NCI-H446 treated with DMSO at 0.1 percent for 48 hours (cell line): ENCODE measurements at regions not wholly inside any gene's neighbourhood (a gene's known extent, or its start where the extent isn't known, plus 50 kb on each side); places are given as distances from the start of the nearest gene placed in this dataset.

Experiments
- DNase-seq: peaks from one replicate; lab custom pipeline; 2025; lab: John Stamatoyannopoulos, UW

- no peak for DNase-seq
These were observed 124.9 kb upstream of the TPK1 start for GRCh38 chr7:144960763-144961162.

- DNase-seq = no peak
These were observed 122.1 kb upstream of the TPK1 start for GRCh38 chr7:144957998-144958397.

GRCh38 chr7:144955422-144955821 is 119.6 kb upstream of the TPK1 start:
- no peak for DNase-seq

- no peak for DNase-seq
These were observed 105.3 kb upstream of the TPK1 start for GRCh38 chr7:144941127-144941526.

- DNase-seq = no peak
These were observed 101.3 kb upstream of the TPK1 start for GRCh38 chr7:144937199-144937598.

GRCh38 chr7:144936314-144936713 is 100.5 kb upstream of the TPK1 start:
- no peak for DNase-seq

- no peak for DNase-seq
These were observed 74.6 kb upstream of the TPK1 start for GRCh38 chr7:144910411-144910810.

GRCh38 chr7:144908943-144909556 is 73.2 kb upstream of the TPK1 start:
- DNase-seq = no peak

GRCh38 chr7:144908324-144908723 is 72.5 kb upstream of the TPK1 start:
- DNase-seq = no peak

- DNase-seq = no peak
These were observed 71.7 kb upstream of the TPK1 start for GRCh38 chr7:144907577-144907976.

- DNase-seq = no peak
These were observed 67.3 kb upstream of the TPK1 start for GRCh38 chr7:144903201-144903600.

- no peak for DNase-seq
These were observed 56.9 kb upstream of the TPK1 start for GRCh38 chr7:144892761-144893160.
